ENCODE measurements at regions not wholly inside any gene's neighbourhood (a gene's known extent, or its start where the extent isn't known, plus 50 kb on each side); places are given as distances from the start of the nearest gene placed in this dataset.
"Not testable (repeated sequence)": the region's sequence is repeated elsewhere in the genome, so short reads cannot be mapped to it uniquely, and the experiment has no call there.

DNA sequence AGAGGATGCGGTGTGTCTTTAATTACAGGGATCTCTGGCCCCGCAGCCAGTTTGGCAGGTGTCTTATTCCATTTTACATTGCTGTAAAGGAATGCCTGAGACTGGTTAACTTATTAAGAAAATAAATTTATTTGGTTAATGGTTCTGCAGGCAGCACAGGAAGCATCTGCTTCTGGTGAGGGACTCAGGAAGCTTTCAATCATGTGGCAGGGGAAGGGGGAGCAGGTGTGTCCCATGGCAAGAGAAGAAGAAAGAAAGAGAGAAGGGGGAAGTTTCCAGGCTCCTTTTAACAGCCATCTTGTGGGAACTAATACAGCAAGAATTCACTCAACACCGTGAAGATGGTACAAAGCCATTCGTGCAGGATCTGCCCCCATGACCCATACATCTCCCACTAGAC, 128.0 kb upstream of the CRBN start:
- DNase-seq = no peak

DNA sequence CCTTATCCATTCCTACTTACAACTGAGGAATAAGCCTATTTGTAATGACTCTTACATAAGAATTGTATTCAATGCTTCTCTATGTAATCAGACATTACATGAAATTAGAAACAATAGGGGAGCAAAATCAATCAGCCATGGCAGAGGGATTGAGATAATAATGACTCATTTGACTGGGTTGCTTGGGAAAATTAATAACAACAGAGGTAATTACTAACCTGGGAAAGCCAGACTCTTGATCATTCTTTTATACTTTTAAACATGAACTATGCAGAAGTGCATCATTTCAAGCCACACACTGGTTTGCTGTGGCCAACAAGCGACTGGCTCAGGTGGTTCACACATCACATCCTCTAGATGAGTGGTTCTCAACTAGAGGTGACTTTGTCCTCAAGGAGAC, 126.3 kb upstream of the CRBN start:
- no peak for DNase-seq

DNA sequence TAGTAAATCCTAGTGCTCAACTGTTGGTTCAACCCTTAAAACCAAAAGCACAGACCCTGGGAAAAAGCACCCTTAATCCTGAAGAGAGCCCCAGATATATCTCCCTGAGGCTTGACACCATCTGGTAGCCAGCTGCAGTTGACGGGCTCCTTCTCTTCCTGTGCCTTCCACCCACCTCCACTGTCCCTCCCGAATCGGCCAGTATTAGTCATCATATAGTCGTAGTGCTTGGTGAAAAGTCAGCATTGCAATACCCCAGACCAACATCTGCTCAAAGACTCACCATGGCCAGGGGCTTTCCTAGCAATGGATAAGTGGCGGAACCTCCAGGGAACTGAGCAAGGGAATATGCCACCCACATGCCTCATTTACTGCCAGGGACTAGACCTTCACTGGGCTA, 125.6 kb upstream of the CRBN start:
- no peak for DNase-seq

DNA sequence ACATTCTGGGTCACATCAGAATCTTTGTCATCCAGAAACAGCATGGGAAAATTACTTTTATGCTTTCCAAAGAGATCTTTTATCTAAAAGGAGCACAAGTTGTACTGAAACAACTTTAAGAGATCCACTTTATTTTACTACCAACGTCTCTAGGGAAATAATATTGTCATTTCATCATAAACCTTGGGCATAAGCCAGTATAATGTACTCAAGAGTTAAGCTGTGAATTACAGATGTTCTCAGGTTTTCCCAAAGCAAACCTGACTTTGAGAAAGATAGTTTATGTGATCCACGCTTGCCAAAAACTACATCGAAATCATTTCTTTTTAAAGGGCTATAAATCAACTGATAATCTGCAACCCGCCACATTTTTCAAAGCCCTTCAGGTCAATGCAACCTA, 124.1 kb upstream of the CRBN start:
- no peak for DNase-seq

DNA sequence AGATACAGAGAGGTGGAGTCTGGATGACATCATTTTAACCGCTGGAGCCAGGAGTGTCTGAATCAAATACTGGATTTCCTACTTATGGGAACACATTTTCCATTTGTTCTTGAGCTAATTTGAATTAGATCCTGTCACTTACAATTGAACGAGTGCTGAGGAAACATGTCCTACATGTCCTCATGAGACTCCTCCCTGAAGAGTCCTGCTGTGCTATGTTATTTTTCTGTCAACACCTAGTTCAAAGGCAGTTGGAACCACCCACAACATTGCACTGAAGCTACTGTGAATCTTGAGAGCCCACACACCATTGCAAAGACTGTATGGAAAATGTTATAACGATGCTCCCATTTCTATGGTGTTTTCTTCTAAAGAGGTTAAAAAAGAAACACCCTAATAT, 123.5 kb upstream of the CRBN start:
- DNase-seq = no peak

DNA sequence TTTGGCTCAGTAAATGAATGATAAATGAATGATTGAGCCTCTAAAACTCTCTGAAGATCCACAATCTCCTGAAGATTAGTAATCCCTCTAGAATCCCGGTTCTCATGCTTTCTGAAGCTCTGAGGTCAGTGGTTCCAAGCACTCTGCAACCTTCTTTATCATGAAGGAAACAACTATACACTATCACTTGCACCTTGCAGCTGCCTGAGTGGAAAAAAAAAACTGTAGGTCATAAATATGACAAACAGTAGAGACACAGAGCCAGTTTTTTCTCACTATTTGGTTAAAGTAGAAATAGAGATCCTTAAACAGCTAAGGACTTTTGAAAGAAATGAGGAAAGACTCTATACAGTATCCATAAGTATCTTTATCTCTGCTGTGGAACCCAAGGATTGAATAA, 122.0 kb upstream of the CRBN start:
- DNase-seq = no peak

DNA sequence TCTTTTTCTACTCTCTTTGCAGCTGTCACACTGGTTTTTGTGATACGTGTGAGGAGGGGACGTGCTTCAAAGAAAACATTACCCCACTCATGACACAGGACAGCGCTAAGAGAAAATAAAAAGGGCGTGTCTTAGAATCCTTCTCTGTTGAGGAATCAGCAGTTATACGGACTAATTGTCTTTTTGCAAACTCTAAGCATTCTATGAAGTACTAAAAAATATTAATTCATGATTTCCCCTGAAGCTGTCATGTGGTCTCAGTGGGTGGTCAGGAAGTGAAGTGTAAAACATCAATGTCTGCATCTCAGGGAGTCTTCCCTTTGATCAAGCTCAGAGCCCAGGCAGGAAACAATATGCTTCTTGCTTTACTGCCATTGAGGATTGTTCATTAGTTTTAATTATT, 117.5 kb upstream of the CRBN start:
- no peak for DNase-seq

DNA sequence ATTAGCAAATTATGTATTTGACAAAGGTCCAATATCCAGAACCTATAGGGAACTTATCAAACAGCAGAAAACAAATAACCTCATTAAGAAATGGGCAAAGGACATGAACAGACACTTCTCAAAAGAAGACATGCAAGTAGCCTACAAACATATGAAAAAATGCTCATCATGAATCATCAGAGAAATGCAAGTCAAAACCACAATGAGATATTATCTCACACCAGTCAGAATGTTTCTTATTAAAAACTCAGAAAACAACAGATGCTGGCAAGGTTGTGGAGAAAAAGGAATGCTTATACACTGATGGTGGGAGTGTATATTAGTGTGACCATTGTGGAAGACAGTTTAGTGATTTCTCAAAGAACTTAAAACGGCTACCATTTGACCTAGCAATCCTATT, 116.1 kb upstream of the CRBN start:
- DNase-seq = no peak

DNA sequence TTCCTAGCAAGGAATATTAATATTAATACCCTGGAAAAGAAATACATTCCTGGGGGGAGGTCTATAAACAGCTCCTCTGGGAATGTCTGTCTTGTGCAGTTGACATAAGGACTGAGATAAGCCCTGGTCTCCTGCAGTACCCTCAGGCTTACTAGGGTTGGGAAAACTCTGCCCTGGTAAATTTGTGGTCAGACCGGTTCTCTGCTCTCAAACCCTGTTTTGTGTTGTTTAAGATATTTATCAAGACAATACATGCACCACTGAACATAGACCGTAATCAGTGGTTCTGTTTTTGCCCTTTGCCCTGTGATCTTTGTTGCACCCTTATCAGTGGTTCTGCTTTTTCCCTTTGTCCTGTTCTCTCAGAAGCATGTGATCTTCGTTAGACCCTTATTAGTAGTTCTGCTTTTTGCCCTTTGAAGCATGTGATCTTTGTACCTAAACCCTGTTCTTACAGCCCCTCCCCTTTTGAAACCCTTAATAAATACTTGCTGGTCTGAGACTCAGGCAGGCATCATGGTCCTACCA, 112.3 kb upstream of the CRBN start:
- not testable (repeated sequence) for DNase-seq

DNA sequence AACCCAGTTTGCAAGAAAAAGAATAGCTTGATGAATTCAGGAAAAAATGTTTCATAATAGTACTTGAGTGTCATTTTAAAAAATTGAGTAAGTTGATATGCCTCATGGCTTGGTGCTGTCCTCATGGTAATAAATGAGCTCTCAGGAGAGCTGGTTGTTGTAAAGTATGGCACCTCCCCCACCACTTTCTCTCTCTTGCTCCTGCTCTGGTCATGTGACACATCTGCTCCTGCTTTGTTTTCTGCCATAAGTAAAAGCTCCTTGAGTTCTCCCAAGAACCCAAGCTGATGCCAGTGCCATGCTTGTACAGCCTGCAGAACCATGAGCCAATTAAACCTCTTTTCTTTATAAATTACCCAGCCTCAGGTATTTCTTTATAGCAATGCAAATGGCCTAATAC, 108.8 kb upstream of the CRBN start:
- DNase-seq = no peak

DNA sequence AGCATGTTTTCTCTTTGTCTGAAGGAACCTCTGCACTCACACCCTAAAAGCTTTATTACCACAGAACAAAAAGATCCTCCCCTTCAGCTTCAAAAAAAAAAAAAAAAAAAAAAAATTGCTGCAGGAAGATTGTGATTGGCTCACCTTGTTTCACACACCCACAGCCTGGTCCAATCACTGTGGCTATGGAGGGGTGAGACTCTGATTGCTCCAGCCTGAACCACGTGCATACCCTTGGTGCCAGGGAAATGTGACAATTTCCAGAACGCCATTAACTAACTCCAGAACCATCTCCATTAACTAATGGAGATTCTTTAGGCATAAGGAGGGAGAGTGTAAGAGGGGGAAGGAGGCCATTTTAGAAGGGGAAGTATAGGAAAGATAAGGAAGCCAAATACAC, 106.5 kb upstream of the CRBN start:
- DNase-seq = no peak

DNA sequence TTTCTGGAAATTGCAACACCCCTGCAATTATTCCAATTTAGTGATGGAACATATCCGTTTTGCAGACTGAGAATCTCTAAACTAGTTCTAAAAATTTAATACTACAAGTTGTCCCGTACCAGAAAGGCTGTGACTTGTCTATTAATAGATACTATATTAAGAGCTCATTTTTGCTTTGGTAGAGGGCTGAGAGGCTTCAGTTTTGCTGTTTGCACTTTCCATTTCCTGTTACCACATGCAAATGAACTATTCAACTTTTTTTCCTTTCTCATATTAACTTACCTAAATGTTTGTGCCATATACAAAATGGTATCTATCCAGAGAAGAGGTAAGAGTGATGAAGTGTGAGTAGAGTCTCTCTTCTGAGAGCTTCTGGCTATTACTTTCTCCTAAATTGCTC, 101.5 kb upstream of the CRBN start:
- DNase-seq = no peak

DNA sequence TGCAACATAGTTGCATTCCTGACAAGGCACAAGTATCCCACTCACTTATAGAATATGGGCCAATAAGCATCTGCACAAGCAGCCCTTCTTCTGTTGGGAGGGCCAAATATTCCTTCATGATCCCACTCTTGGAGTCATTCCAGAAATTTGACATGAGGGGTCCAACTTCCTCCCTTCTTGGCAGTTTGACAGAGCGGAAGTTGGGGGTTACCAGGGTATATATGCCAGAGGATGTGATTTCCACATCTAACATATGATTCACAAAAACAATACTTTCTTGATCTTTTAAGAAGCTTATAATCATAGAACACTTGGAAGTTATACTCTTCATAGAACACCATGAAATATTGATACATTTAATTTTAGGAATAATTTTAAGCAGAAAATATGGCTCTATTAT, 100.9 kb upstream of the CRBN start:
- no peak for DNase-seq

DNA sequence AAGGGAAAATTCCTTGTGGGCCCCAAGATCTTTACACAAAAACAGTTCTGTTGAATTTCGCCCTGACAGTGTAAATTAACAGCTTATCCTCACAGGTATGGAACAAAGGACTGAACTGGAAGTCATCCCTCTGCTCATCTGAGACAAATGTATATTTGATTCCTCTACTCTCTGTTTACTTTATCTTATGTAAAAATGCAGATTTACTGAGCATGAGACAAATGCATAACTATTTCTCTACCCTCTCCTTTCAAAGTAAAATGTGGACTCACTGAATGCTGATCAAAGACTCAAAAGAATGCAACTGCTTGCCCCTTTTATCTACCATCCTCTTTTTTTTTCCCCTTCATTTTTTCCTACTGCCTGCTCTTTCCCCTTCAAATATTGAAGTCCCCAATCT, 98.6 kb upstream of the CRBN start:
- no peak for DNase-seq

DNA sequence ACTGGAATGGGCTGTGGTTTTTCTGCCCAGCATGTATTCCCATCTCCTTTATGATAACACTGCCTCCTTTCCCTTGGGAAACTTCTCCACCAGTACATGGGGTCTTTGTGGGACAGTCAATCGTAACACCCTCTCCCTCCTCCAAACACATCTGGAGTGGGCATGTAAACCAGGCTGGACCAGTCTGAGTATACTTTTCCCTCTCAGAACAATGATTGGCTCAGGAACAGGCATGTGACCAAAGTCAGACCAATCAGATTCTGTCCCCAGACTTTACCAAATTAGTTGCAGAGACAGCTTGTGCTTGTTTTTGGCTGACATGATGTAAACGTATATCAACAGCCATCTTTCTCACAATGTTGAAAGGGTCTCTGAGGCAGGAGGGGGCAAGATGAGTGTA, 97.1 kb upstream of the CRBN start:
- DNase-seq = no peak

DNA sequence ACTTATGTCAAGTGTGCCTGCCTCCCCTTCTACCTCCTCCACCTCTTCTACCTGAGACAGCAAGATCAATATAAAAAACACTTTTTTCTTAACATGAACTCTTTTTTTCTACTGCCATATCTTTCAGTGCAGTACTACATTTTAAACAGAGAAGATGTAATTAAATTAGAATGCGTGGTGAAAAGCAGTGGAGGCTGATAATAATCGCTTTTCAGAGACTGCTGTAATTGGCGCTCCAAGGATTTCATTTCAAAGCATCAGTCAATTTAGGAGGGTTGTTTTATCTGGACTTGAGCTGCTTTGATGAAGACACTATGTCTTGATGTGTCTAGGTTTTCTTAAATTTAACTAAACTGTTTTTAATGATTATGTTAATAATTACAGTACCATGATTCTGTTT, 85.3 kb upstream of the CRBN start:
- DNase-seq = no peak

DNA sequence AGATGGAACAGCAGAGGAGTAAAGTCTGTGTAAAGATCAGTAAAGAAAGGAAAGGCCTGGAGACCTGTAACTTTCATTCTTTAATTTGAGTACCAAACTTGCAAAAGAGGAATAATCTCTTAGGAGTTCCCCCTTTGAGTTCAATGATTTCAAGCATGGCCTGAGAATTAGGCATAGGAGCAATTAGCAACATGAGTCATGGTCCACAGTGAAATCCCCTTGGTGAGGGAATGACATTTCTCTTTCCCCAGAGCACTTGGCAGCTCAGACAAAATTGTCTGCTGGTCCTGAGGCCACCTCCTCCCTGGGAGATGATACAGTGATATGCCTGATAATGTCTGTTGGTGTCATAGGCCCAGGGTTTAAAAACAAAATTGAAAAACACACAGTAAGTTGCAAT, 81.4 kb upstream of the CRBN start:
- DNase-seq = no peak

DNA sequence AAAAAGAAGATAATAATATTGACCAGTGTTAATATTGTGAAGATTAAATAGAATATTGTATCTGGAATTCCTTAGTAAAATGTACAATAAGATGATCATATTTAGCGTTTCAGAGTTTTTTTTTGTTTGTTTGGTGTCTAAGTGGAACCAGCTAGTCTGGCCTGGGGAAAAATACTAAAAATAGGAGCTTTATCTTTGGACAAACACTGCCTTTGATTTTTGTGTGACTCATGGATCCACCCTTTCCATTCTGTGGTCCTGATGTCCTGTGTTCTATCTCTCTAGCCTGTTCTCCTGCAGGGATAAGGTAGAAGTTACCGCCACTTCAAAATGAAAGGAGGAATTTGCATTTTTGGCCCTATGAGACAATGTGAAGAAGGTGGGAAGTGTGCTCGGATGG, 79.7 kb upstream of the CRBN start:
- DNase-seq = no peak

DNA sequence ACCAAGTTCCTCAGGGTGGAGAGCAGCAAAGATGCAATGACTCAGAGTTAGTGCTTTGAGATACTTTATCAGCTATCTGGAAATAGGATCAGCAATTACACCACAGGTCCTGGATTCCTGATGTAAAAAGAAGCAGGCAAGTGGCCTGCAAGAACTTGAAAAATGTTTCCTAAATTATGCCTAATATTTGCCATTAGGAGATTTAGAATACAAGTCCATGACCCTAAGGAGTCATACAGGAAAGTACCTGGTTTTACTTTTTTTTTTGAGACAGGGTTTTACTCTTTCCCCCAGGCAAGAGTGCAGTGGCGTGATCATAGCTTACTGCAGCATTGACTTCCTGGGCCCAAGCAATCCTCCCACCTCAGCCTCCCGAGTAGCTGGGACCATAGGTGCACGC, 78.8 kb upstream of the CRBN start:
- no peak for DNase-seq

DNA sequence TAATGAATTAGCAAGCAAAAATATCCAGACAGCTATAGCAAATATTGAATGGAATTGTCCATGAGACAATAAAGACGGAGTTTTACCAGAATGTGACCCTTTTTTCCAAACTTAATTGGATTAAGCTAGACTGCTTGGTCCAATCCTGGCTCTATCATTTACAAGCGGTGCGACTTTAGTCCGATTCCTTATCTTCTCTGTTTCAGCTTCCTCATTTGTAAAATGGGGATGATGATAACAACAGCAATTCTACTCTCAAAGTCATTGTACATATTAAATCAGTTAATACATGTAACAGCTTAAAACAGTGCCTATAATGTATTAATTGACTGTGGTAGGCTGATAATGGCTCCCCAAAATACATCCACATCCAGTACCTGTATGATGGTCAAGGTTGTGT, 62.1 kb upstream of the CRBN start:
- DNase-seq = no peak

DNA sequence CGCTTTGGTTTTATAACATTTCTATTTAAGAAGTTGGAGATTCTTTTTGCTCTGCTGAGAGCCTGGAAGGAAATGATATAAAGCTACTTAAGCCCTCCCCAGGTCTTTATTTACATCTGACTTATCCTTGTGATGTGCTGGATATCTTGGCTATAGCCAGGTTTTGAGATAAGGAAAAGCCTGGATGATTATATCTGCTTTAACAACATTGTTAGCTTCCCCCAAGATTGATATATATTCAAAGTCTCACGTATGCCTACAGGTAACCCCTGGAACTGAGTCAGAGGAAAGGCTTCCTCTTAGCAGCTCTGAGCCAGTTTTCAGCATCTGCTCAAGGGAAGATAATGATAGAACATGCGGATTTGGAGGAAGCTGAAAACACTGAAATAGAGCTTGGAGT, 61.5 kb upstream of the CRBN start:
- no peak for DNase-seq

DNA sequence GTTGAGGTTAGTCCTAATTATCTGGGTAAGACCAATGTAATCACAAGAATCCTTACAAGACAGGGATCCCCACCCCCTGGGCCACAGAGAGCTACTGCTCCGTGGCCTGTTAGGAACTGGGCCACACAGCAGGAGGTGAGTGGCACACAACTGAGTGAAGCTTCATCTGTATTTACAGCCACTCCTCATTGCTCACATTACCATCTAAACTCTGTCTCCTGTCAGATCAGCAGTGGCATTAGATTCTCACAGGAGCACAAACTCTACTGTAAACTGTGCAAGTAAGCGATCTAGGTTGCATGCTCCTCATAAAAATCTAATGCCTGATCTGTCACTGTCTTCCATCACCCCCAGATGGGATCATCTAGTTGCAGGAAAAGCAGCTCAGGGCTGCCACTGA, 58.5 kb upstream of the CRBN start:
- no peak for DNase-seq

DNA sequence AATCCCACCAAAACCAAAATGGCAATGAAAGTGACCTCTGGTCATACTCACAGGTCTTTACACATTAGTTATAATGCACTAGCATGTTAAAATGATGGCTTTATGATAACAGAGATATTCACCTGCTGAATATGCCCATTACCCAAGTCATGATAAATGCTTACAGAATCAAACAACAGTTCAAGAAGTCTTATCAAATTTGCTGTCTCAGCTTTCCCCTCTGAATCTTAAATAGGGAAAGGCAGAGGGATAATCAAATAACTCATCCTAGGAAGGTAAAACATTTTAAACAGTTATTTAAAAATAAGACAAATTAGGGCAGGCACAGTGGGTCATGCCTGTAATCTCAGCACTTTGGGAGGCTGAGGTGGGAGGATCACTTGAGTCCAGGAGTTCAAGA, 52.8 kb upstream of the CRBN start:
- no peak for DNase-seq
